DOHH2 (cell line): ENCODE measurements at regions not wholly inside any gene's neighbourhood (a gene's known extent, or its start where the extent isn't known, plus 50 kb on each side); places are given as distances from the start of the nearest gene placed in this dataset.

Experiments
- H3F3A ChIP-seq: fragments of 200-600 bp; sonication (generic), shearing (Covaris generic); 2 replicates; pipeline ENCODE4 v1.6.0; 2016; ENCODE audit warnings: antibody characterized with exemption, mild to moderate bottlenecking; ENCODE audit not compliant: control insufficient read depth, insufficient read depth
- H3K27ac ChIP-seq: fragments of 200-600 bp; sonication (generic); 2 replicates; pipeline ENCODE4 v1.5.1; 2014; ENCODE audit warnings: low read depth, mild to moderate bottlenecking, low read length, moderate library complexity
- H3K27me3 ChIP-seq: fragments of 200-600 bp; sonication (generic); 2 replicates; pipeline ENCODE4 v1.6.1; 2014; ENCODE audit warnings: mild to moderate bottlenecking, low read length, mixed read lengths; ENCODE audit not compliant: control insufficient read depth
- H3K36me3 ChIP-seq: fragments of 200-600 bp; sonication (generic); 2 replicates; pipeline ENCODE4 v1.6.1; 2014; ENCODE audit warnings: mild to moderate bottlenecking, low read length, moderate library complexity, mixed read lengths; ENCODE audit not compliant: control insufficient read depth
- H3K4me1 ChIP-seq: fragments of 200-600 bp; sonication (generic); 2 replicates; pipeline ENCODE4 v1.6.1; 2014; ENCODE audit warnings: mild to moderate bottlenecking, low read length, mixed read lengths; ENCODE audit not compliant: control insufficient read depth
- H3K4me2 ChIP-seq: fragments of 200-600 bp; sonication (generic); 2 replicates; pipeline ENCODE4 v1.6.0; 2014; ENCODE audit warnings: mild to moderate bottlenecking, low read length, moderate library complexity
- H3K4me3 ChIP-seq: fragments of 200-600 bp; sonication (generic); 2 replicates; pipeline ENCODE4 v1.5.1; 2014; ENCODE audit warnings: mild to moderate bottlenecking, low read length, mixed read lengths
- H3K79me2 ChIP-seq: fragments of 200-600 bp; sonication (generic); 2 replicates; pipeline ENCODE4 v1.6.1; 2014; ENCODE audit warnings: mild to moderate bottlenecking, low read length, mixed read lengths; ENCODE audit not compliant: control insufficient read depth
- H3K9me2 ChIP-seq: fragments of 200-600 bp; sonication (generic); replicated peaks from 2 replicates; pipeline ENCODE4 v1.6.1; 2014; ENCODE audit warnings: mild to moderate bottlenecking, low read length, mixed read lengths; ENCODE audit not compliant: control insufficient read depth
- H3K9me3 ChIP-seq: fragments of 200-600 bp; sonication (generic); 2 replicates; pipeline ENCODE4 v1.6.1; 2014; ENCODE audit warnings: antibody characterized with exemption, low read length, mixed read lengths; ENCODE audit not compliant: control insufficient read depth, insufficient read depth
- H4K20me1 ChIP-seq: fragments of 200-600 bp; sonication (generic); 2 replicates; pipeline ENCODE4 v1.6.0; 2014; ENCODE audit warnings: low read depth, mild to moderate bottlenecking, antibody characterized with exemption, low read length, moderate library complexity; ENCODE audit not compliant: control insufficient read depth, insufficient read depth
- EZH2phosphoT487 ChIP-seq: fragments of 200-600 bp; sonication (generic); IDR thresholded peaks from 2 replicates; pipeline ENCODE4 v1.6.1; 2017; ENCODE audit warnings: borderline replicate concordance, mild to moderate bottlenecking, antibody characterized with exemption, low read length, moderate library complexity, mixed read lengths
- TF ChIP-seq, protein P1 (sequence below): fragments of 200-600 bp; sonication (generic); IDR thresholded peaks from one replicate; pipeline ENCODE4 v1.5.1; 2014; ENCODE audit warnings: antibody characterized with exemption, mild to moderate bottlenecking, low read depth, low read length; ENCODE audit not compliant: poor library complexity, severe bottlenecking

DNA sequence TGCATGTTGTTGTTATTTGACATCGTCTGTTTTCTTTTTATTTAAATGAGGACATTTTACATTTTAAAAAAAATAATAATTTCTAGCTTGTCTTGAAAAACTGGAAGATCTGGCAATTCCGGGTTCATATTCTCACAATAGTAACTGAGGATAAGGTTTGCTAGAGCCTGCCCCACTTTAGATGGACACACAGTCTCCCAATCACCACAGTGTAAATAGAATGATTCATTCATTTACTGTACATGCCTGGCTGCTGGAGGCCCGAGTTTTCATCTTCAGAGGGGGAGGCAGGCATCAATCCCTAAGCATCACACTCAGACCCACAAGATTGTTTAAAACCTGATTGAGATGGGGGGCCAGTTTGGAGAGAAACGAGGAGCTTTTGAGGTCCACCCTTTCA is 2039.7 kb upstream of the WWC1 start:
- no peaks in the 10 kb centered on the region for H4K20me1 ChIP-seq
- no peak overlapping the region for H3K4me3 ChIP-seq
- H3K79me2 ChIP-seq: no peaks in the 10 kb centered on the region
- H3K9me2 ChIP-seq: no peaks in the 10 kb centered on the region
- no peaks in the 10 kb centered on the region for H3F3A ChIP-seq
- no peaks in the 10 kb centered on the region for H3K4me1 ChIP-seq
- no peak overlapping the region for H3K4me2 ChIP-seq
- TF ChIP-seq, protein P1, sequence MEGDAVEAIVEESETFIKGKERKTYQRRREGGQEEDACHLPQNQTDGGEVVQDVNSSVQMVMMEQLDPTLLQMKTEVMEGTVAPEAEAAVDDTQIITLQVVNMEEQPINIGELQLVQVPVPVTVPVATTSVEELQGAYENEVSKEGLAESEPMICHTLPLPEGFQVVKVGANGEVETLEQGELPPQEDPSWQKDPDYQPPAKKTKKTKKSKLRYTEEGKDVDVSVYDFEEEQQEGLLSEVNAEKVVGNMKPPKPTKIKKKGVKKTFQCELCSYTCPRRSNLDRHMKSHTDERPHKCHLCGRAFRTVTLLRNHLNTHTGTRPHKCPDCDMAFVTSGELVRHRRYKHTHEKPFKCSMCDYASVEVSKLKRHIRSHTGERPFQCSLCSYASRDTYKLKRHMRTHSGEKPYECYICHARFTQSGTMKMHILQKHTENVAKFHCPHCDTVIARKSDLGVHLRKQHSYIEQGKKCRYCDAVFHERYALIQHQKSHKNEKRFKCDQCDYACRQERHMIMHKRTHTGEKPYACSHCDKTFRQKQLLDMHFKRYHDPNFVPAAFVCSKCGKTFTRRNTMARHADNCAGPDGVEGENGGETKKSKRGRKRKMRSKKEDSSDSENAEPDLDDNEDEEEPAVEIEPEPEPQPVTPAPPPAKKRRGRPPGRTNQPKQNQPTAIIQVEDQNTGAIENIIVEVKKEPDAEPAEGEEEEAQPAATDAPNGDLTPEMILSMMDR: no peak
- no peak overlapping the region for H3K27ac ChIP-seq
- H3K27me3 ChIP-seq: no peaks in the 10 kb centered on the region
- H3K9me3 ChIP-seq: no peaks in the 10 kb centered on the region
- no peaks in the 10 kb centered on the region for H3K36me3 ChIP-seq

DNA sequence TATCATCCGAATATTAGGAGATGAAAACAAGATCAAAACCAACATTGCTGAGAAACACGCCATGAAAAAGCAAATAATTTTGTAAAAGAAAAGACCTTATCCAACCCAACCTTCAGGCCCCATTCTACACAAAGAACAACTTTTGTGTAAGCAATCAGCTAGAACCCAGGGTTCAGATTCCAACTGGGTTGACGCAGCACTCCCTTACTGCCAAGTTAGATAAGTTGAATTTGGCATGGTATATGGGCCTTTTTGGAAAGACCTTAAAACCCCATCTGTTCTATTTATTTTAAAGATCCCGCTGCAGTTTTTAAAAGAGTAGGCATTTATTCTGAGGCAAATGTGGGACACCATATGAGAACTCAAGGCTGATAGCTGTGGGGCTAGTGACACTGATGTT is 2033.8 kb upstream of the WWC1 start:
- no peaks in the 10 kb centered on the region for H3F3A ChIP-seq
- H3K9me2 ChIP-seq: no peaks in the 10 kb centered on the region
- H3K27ac ChIP-seq: no peak overlapping the region
- no peaks in the 10 kb centered on the region for H3K9me3 ChIP-seq
- H3K36me3 ChIP-seq: no peaks in the 10 kb centered on the region
- no peaks in the 10 kb centered on the region for H3K27me3 ChIP-seq
- H3K4me2 ChIP-seq: no peak overlapping the region
- H3K79me2 ChIP-seq: no peaks in the 10 kb centered on the region
- H3K4me1 ChIP-seq: no peaks in the 10 kb centered on the region
- H4K20me1 ChIP-seq: no peaks in the 10 kb centered on the region
- no peak for TF ChIP-seq EZH2phosphoT487
- TF ChIP-seq, protein P1: no peak
- no peak overlapping the region for H3K4me3 ChIP-seq

DNA sequence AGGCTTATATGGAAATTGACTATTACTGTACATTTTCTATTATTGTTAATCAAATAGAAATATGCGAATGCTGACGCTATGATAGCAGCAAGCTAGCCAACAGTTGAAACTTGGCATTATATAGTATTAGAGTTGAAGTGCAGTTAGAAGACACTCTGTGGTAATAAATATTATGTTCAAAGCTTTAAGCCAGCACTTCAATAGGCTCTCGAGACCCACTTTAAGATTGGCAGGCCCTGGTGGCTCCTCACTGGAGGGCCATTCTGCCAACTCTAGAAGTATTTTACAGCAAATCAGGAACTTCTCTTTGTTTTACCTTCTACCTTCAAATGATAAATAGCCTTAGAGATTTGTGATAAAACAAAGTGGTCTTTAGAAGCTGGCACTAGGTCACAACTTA is 2029.0 kb upstream of the WWC1 start:
- Histone ChIP-seq H3K27me3 (no peaks in the 10 kb centered on the region), H3K36me3 (no peaks in the 10 kb centered on the region), H4K20me1 (no peaks in the 10 kb centered on the region), H3K4me1 (no peaks in the 10 kb centered on the region), H3F3A (no peaks in the 10 kb centered on the region), H3K4me2 (no peak overlapping the region), H3K79me2 (no peaks in the 10 kb centered on the region), H3K9me3 (no peaks in the 10 kb centered on the region), H3K4me3 (no peak overlapping the region), H3K9me2 (no peaks in the 10 kb centered on the region), H3K27ac (no peak overlapping the region)
- no peak for TF ChIP-seq EZH2phosphoT487
- TF ChIP-seq, protein P1: no peak

DNA sequence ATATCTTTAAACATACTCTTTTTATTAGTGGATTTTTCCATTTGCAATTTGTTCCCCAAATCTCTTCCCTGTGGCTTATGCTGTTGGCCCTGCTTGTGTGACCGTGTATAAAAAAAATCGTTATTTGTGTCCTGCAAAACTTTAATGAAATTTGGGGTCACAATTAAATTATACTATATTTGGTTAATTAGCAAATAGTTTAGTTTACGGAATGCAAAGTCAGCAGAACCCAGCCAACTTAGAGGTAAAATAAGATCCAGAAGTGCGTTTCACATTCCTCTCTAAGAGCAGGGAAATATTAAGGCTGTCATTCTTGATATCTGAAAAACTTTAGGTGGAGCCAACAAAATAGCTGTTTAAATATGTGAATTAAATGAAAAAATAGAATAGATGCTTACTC is 2023.5 kb upstream of the WWC1 start:
- Histone ChIP-seq H3K27ac (no peak overlapping the region), H3K4me3 (no peak overlapping the region), H4K20me1 (no peaks in the 10 kb centered on the region), H3K79me2 (no peaks in the 10 kb centered on the region), H3F3A (no peaks in the 10 kb centered on the region), H3K4me1 (no peaks in the 10 kb centered on the region), H3K27me3 (no peaks in the 10 kb centered on the region), H3K36me3 (no peaks in the 10 kb centered on the region), H3K9me3 (no peaks in the 10 kb centered on the region), H3K4me2 (no peak overlapping the region), H3K9me2 (no peaks in the 10 kb centered on the region)
- TF ChIP-seq, protein P1: no peak
- TF ChIP-seq EZH2phosphoT487: no peak
